ENCODE measurements at regions not wholly inside any gene's neighbourhood (a gene's known extent, or its start where the extent isn't known, plus 50 kb on each side); places are given as distances from the start of the nearest gene placed in this dataset.

GRCh38 chr12:127363392-127363791 is 903.6 kb upstream of the TMEM132C start:
- Mint-ChIP-seq H3K4me1 (ENCODE audit: insufficient read depth, unreplicated experiment) (no peaks in the 10 kb centered on the region), H3K4me3 (ENCODE audit: unreplicated experiment) (no peak overlapping the region), H3K27ac (ENCODE audit: low read depth, unreplicated experiment) (no peak overlapping the region), H3K9me3 (ENCODE audit: unreplicated experiment) (no peaks in the 10 kb centered on the region), H3K27me3 (ENCODE audit: insufficient read depth, unreplicated experiment) (no peaks in the 10 kb centered on the region), H3K36me3 (ENCODE audit: insufficient read depth, unreplicated experiment) (no peaks in the 10 kb centered on the region)
- intact Hi-C loops (cut with micrococcal nuclease), result loop anchor here (1.0 kb wide), 1 partner anchor 579 kb away; no protein-coding TSS in a partner anchor
- CTCF ChIA-PET, result interaction anchor here (0.6 to 2.0 kb wide), 11 partner anchors 8 to 597 kb away, joined by 3 to 16 read pairs (median 4); no protein-coding TSS in a partner anchor
- no TSS peak for BruUV-seq (replicated peaks)
- DNase-seq (ENCODE audit: unreplicated experiment), result peak; percentile 45
- peak; percentile 24 for TF ChIP-seq CTCF (IDR thresholded peaks at IDR 0.05; ENCODE audit: unreplicated experiment)
- POLR2A ChIA-PET, result interaction anchor here (0.7 to 2.0 kb wide), 2 partner anchors 9 to 256 kb away, joined by 3 to 5 read pairs; no protein-coding TSS in a partner anchor

GRCh38 chr12:127373559-127373958 is 893.4 kb upstream of the TMEM132C start:
- H3K27me3 Mint-ChIP-seq (ENCODE audit: insufficient read depth, unreplicated experiment), result no peaks in the 10 kb centered on the region
- CTCF ChIA-PET, result interaction anchor here (0.8 kb wide), 1 partner anchor 265 kb away, joined by 3 read pairs; no protein-coding TSS in a partner anchor
- no peak for TF ChIP-seq CTCF (IDR thresholded peaks at IDR 0.05; ENCODE audit: unreplicated experiment)
- intact Hi-C loops (cut with micrococcal nuclease), result no loop called here
- no peak overlapping the region for H3K4me3 Mint-ChIP-seq (ENCODE audit: unreplicated experiment)
- H3K4me1 Mint-ChIP-seq (ENCODE audit: insufficient read depth, unreplicated experiment), result no peaks in the 10 kb centered on the region
- no peak overlapping the region for H3K27ac Mint-ChIP-seq (ENCODE audit: low read depth, unreplicated experiment)
- POLR2A ChIA-PET, result interaction anchor here (1.7 kb wide), 1 partner anchor 10 kb away, joined by 5 read pairs; no protein-coding TSS in a partner anchor
- DNase-seq (ENCODE audit: unreplicated experiment), result no peak
- H3K36me3 Mint-ChIP-seq (ENCODE audit: insufficient read depth, unreplicated experiment), result no peaks in the 10 kb centered on the region
- no TSS peak for BruUV-seq (replicated peaks)
- no peaks in the 10 kb centered on the region for H3K9me3 Mint-ChIP-seq (ENCODE audit: unreplicated experiment)

GRCh38 chr12:127374447-127374846 is 892.5 kb upstream of the TMEM132C start:
- H3K36me3 Mint-ChIP-seq (ENCODE audit: insufficient read depth, unreplicated experiment), result no peaks in the 10 kb centered on the region
- POLR2A ChIA-PET, result no interaction called here
- no peaks in the 10 kb centered on the region for H3K4me1 Mint-ChIP-seq (ENCODE audit: insufficient read depth, unreplicated experiment)

More at GRCh38 chr12:127374447-127374846, 892.5 kb upstream of the TMEM132C start:
- DNase-seq (ENCODE audit: unreplicated experiment), result no peak
- Mint-ChIP-seq H3K4me3 (ENCODE audit: unreplicated experiment) (no peak overlapping the region), H3K27me3 (ENCODE audit: insufficient read depth, unreplicated experiment) (no peaks in the 10 kb centered on the region), H3K9me3 (ENCODE audit: unreplicated experiment) (no peaks in the 10 kb centered on the region), H3K27ac (ENCODE audit: low read depth, unreplicated experiment) (no peak overlapping the region)
- CTCF ChIA-PET, result interaction anchor here (1.4 kb wide), 1 partner anchor 590 kb away, joined by 4 read pairs; no protein-coding TSS in a partner anchor
- BruUV-seq (replicated peaks), result no TSS peak
- no peak for TF ChIP-seq CTCF (IDR thresholded peaks at IDR 0.05; ENCODE audit: unreplicated experiment)
- intact Hi-C loops (cut with micrococcal nuclease), result no loop called here
